Suppressor macrophage treated with lipopolysaccharide for 4 hours (primary cell): ENCODE measurements at regions not wholly inside any gene's neighbourhood (a gene's known extent, or its start where the extent isn't known, plus 50 kb on each side); places are given as distances from the start of the nearest gene placed in this dataset.

Source experiments
- DNase-seq: peaks from one replicate; pipeline ENCODE4 v3.0.0-alpha.2; 2020

GRCh38 chr9:105828171-105828570 lies 133.8 kb downstream of the TMEM38B start:
- no peak for DNase-seq

- no peak for DNase-seq
Observed at GRCh38 chr9:105828596-105829213, 134.4 kb downstream of the TMEM38B start.

- DNase-seq, result no peak
Observed at GRCh38 chr9:105830461-105830860, 136.1 kb downstream of the TMEM38B start.

GRCh38 chr9:105832096-105832710 lies 137.9 kb downstream of the TMEM38B start:
- DNase-seq, result no peak

GRCh38 chr9:105833271-105833975 lies 139.1 kb downstream of the TMEM38B start:
- no peak for DNase-seq

- no peak for DNase-seq
Observed at GRCh38 chr9:105834404-105834803, 140.1 kb downstream of the TMEM38B start.

GRCh38 chr9:105835721-105836120 lies 141.4 kb downstream of the TMEM38B start:
- DNase-seq, result no peak

GRCh38 chr9:105836936-105837660 lies 142.8 kb downstream of the TMEM38B start:
- DNase-seq, result no peak

- no peak for DNase-seq
Observed at GRCh38 chr9:105841562-105841961, 147.2 kb downstream of the TMEM38B start.

GRCh38 chr9:105842023-105842644 lies 147.8 kb downstream of the TMEM38B start:
- peak; percentile 67 for DNase-seq

- DNase-seq, result no peak
Observed at GRCh38 chr9:105846825-105847224, 152.5 kb downstream of the TMEM38B start.

GRCh38 chr9:105850852-105851500 lies 156.6 kb downstream of the TMEM38B start:
- DNase-seq, result no peak

- DNase-seq, result no peak
Observed at GRCh38 chr9:105854026-105854782, 159.9 kb downstream of the TMEM38B start.

- no peak for DNase-seq
Observed at GRCh38 chr9:105854783-105855724, 160.7 kb downstream of the TMEM38B start.

- no peak for DNase-seq
Observed at GRCh38 chr9:105855987-105856386, 161.6 kb downstream of the TMEM38B start.

GRCh38 chr9:105858006-105858690 lies 163.8 kb downstream of the TMEM38B start:
- DNase-seq, result peak; percentile 17

- DNase-seq, result no peak
Observed at GRCh38 chr9:105858877-105859276, 164.5 kb downstream of the TMEM38B start.

GRCh38 chr9:105859428-105860091 lies 165.2 kb downstream of the TMEM38B start:
- DNase-seq, result peak; percentile 70

- DNase-seq, result peak; percentile 43
Observed at GRCh38 chr9:105860516-105860915, 166.2 kb downstream of the TMEM38B start.
